ENCODE measurements at regions not wholly inside any gene's neighbourhood (a gene's known extent, or its start where the extent isn't known, plus 50 kb on each side); places are given as distances from the start of the nearest gene placed in this dataset.

- FAIRE-seq: no peak
These were observed 66.9 kb upstream of the SFMBT2 start for GRCh38 chr10:7477538-7478334.

GRCh38 chr10:7475939-7476338 is 65.1 kb upstream of the SFMBT2 start:
- FAIRE-seq: no peak

- FAIRE-seq: no peak
These were observed 64.4 kb upstream of the SFMBT2 start for GRCh38 chr10:7475046-7475911.

GRCh38 chr10:7474388-7474787 is 63.6 kb upstream of the SFMBT2 start:
- no peak for FAIRE-seq

GRCh38 chr10:7473474-7473873 is 62.6 kb upstream of the SFMBT2 start:
- no peak for FAIRE-seq

GRCh38 chr10:7471720-7472367 is 61.0 kb upstream of the SFMBT2 start:
- FAIRE-seq: no peak

- FAIRE-seq: no peak
These were observed 59.5 kb upstream of the SFMBT2 start for GRCh38 chr10:7470371-7470770.

- FAIRE-seq: no peak
These were observed 56.3 kb upstream of the SFMBT2 start for GRCh38 chr10:7467031-7467667.

GRCh38 chr10:7464691-7465090 is 53.9 kb upstream of the SFMBT2 start:
- FAIRE-seq: no peak

Data from colon (tissue), 2 donors.